ENCODE measurements at regions not wholly inside any gene's neighbourhood (a gene's known extent, or its start where the extent isn't known, plus 50 kb on each side); places are given as distances from the start of the nearest gene placed in this dataset.
A peak's percentile ranks its signal among the peaks of the same experiment; 100 is the strongest.

DNA sequence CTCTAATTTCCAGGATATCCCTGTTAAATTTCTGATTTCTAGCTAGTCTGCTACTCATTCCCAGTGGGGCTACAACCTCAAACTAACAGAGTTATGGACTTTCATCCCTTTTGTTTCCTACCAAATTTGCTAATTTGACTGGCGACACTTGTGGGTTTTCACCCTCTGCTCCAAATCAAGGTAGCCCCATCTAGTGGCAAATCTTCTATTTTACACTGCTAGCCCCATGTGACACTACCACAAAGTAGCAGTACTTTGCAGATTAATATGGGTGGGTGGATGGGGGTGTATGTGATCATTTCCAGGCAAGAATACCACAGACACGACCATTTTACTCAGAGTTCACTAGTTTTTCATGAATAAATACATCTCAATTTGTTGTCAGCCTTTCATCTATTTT is 150.3 kb downstream of the MSL3 start:
- H3K9ac ChIP-seq (ENCODE audit: low read depth, low read length), result no peak overlapping the region
- no peaks in the 10 kb centered on the region for H3K79me2 ChIP-seq (ENCODE audit: insufficient read depth, low read length)
- TF ChIP-seq EZH2 (IDR thresholded peaks at IDR 0.05; ENCODE audit: borderline replicate concordance, low read depth, low read length, severe bottlenecking), result no peak
- TF ChIP-seq, protein P1, sequence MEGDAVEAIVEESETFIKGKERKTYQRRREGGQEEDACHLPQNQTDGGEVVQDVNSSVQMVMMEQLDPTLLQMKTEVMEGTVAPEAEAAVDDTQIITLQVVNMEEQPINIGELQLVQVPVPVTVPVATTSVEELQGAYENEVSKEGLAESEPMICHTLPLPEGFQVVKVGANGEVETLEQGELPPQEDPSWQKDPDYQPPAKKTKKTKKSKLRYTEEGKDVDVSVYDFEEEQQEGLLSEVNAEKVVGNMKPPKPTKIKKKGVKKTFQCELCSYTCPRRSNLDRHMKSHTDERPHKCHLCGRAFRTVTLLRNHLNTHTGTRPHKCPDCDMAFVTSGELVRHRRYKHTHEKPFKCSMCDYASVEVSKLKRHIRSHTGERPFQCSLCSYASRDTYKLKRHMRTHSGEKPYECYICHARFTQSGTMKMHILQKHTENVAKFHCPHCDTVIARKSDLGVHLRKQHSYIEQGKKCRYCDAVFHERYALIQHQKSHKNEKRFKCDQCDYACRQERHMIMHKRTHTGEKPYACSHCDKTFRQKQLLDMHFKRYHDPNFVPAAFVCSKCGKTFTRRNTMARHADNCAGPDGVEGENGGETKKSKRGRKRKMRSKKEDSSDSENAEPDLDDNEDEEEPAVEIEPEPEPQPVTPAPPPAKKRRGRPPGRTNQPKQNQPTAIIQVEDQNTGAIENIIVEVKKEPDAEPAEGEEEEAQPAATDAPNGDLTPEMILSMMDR (IDR thresholded peaks at IDR 0.05; ENCODE audit: borderline replicate concordance, extremely low read depth, low read length, poor library complexity, severe bottlenecking), result peak; percentile 50
- no peaks in the 10 kb centered on the region for H3K27me3 ChIP-seq (ENCODE audit: insufficient read depth, low read length, poor library complexity)
- ATAC-seq (ENCODE audit: insufficient read depth, low read depth) (peak; percentile 52; the same call in 1 of the 3 replicates), DNase-seq (no peak)
- no peak overlapping the region for H3K4me3 ChIP-seq (ENCODE audit: low read depth in 1 of 2, low read length in 2 of 2)
- H3K36me3 ChIP-seq (ENCODE audit: insufficient read depth, low read length), result no peaks in the 10 kb centered on the region
- H3K27ac ChIP-seq (ENCODE audit: low read length), result no peak overlapping the region
- H2AFZ ChIP-seq (ENCODE audit: low read depth, low read length), result no peak overlapping the region
- H3K4me1 ChIP-seq (ENCODE audit: insufficient read depth, low read length), result no peaks in the 10 kb centered on the region
- H4K20me1 ChIP-seq (ENCODE audit: insufficient read depth, low read length), result no peaks in the 10 kb centered on the region
- no peaks in the 10 kb centered on the region for H3K9me3 ChIP-seq (ENCODE audit: insufficient read depth, low read length, severe bottlenecking)
- H3K4me2 ChIP-seq (ENCODE audit: insufficient read depth, low read length), result no peak overlapping the region

DNA sequence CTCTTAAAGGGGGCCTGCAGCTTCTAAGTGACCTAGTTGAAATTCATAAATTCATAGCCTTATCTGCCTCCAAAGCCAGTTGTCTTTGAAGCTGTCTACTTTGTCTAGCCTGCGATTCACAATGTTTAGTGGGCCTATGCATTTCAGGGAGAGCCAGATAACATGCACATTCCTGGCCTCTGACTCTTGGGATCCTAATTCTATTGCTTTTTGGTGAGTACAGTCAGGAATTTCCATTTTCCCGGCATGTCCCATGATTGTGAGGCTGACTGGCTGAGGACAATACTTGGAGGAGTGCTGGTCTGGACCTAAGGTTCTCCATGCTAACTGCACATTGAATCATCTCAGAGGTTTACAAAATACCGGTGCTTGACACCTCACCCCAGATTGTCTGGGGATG is 155.0 kb downstream of the MSL3 start:
- no peak for DNase-seq
- Histone ChIP-seq H3K9me3 (ENCODE audit: insufficient read depth, low read length, severe bottlenecking) (no peaks in the 10 kb centered on the region), H3K27me3 (ENCODE audit: insufficient read depth, low read length, poor library complexity) (no peaks in the 10 kb centered on the region), H3K4me3 (ENCODE audit: low read depth in 1 of 2, low read length in 2 of 2) (no peak overlapping the region), H3K27ac (ENCODE audit: low read length) (no peak overlapping the region), H3K36me3 (ENCODE audit: insufficient read depth, low read length) (no peaks in the 10 kb centered on the region), H4K20me1 (ENCODE audit: insufficient read depth, low read length) (no peaks in the 10 kb centered on the region), H3K4me1 (ENCODE audit: insufficient read depth, low read length) (no peaks in the 10 kb centered on the region), H3K79me2 (ENCODE audit: insufficient read depth, low read length) (no peaks in the 10 kb centered on the region), H2AFZ (ENCODE audit: low read depth, low read length) (no peak overlapping the region), H3K4me2 (ENCODE audit: insufficient read depth, low read length) (no peak overlapping the region), H3K9ac (ENCODE audit: low read depth, low read length) (no peak overlapping the region)
- no peak for ATAC-seq (ENCODE audit: insufficient read depth, low read depth)
- TF ChIP-seq, protein P1 (IDR thresholded peaks at IDR 0.05; ENCODE audit: borderline replicate concordance, extremely low read depth, low read length, poor library complexity, severe bottlenecking), result no peak
- TF ChIP-seq EZH2 (IDR thresholded peaks at IDR 0.05; ENCODE audit: borderline replicate concordance, low read depth, low read length, severe bottlenecking), result no peak

DNA sequence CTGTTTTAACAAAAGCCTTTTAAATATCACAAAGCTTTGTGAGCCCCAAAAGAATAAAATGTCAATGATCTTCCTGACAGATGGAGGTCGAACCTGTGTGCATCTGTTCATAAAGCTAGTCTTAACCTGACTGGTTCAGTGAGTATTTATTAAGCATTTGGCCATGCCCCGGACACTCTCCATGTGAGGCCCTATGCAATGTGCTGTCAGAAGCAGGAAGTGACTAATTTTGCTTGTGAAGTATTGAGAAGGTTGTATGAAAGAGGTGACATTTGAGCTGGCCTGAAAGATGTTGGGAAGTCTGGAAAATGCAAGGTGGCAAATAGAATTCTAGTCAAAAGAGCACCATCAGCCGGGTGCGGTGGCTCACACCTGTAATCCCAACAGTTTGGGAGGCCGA is 171.4 kb downstream of the MSL3 start:
- DNase-seq (no peak), ATAC-seq (ENCODE audit: insufficient read depth, low read depth) (no peak)
- Histone ChIP-seq H3K9ac (ENCODE audit: low read depth, low read length) (no peak overlapping the region), H3K4me1 (ENCODE audit: insufficient read depth, low read length) (no peaks in the 10 kb centered on the region), H3K4me3 (ENCODE audit: low read depth in 1 of 2, low read length in 2 of 2) (no peak overlapping the region), H2AFZ (ENCODE audit: low read depth, low read length) (no peak overlapping the region), H3K27me3 (ENCODE audit: insufficient read depth, low read length, poor library complexity) (no peaks in the 10 kb centered on the region), H4K20me1 (ENCODE audit: insufficient read depth, low read length) (no peaks in the 10 kb centered on the region), H3K27ac (ENCODE audit: low read length) (no peak overlapping the region), H3K4me2 (ENCODE audit: insufficient read depth, low read length) (no peak overlapping the region), H3K79me2 (ENCODE audit: insufficient read depth, low read length) (no peaks in the 10 kb centered on the region), H3K9me3 (ENCODE audit: insufficient read depth, low read length, severe bottlenecking) (no peaks in the 10 kb centered on the region), H3K36me3 (ENCODE audit: insufficient read depth, low read length) (no peaks in the 10 kb centered on the region)
- no peak for TF ChIP-seq EZH2 (IDR thresholded peaks at IDR 0.05; ENCODE audit: borderline replicate concordance, low read depth, low read length, severe bottlenecking)

DNA sequence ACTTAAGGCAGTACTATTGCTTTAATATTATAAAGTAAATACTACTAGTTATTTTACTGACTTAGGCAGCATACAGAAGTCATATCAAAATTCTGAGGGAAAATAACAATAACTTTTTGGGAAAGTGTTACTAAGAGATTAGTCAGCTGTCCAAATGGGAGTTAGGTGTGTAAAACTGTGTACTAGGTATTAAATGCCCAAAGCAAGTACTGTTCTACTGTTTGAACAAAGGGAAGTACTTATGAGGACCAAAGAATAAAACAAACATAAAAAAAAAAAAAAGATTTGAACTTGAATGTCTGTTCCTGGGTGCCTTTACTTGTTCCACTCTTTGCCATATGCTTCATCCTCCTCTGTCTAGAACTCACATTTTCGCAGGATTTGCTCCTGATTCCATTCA is 174.4 kb downstream of the MSL3 start:
- no peak overlapping the region for H3K4me2 ChIP-seq (ENCODE audit: insufficient read depth, low read length)
- H3K36me3 ChIP-seq (ENCODE audit: insufficient read depth, low read length), result no peaks in the 10 kb centered on the region
- H2AFZ ChIP-seq (ENCODE audit: low read depth, low read length), result no peak overlapping the region
- no peaks in the 10 kb centered on the region for H3K9me3 ChIP-seq (ENCODE audit: insufficient read depth, low read length, severe bottlenecking)
- no peaks in the 10 kb centered on the region for H3K79me2 ChIP-seq (ENCODE audit: insufficient read depth, low read length)
- no peaks in the 10 kb centered on the region for H3K27me3 ChIP-seq (ENCODE audit: insufficient read depth, low read length, poor library complexity)
- TF ChIP-seq, protein P1 (IDR thresholded peaks at IDR 0.05; ENCODE audit: borderline replicate concordance, extremely low read depth, low read length, poor library complexity, severe bottlenecking), result no peak
- TF ChIP-seq EZH2 (IDR thresholded peaks at IDR 0.05; ENCODE audit: borderline replicate concordance, low read depth, low read length, severe bottlenecking), result no peak
- no peaks in the 10 kb centered on the region for H3K4me1 ChIP-seq (ENCODE audit: insufficient read depth, low read length)
- no peak overlapping the region for H3K27ac ChIP-seq (ENCODE audit: low read length)
- no peak for ATAC-seq (ENCODE audit: insufficient read depth, low read depth)
- H3K4me3 ChIP-seq (ENCODE audit: low read depth in 1 of 2, low read length in 2 of 2), result no peak overlapping the region
- no peak overlapping the region for H3K9ac ChIP-seq (ENCODE audit: low read depth, low read length)
- DNase-seq, result no peak
- H4K20me1 ChIP-seq (ENCODE audit: insufficient read depth, low read length), result no peaks in the 10 kb centered on the region

Measured in DND-41 (cell line).